PFSK-1 (cell line): ENCODE measurements at regions not wholly inside any gene's neighbourhood (a gene's known extent, or its start where the extent isn't known, plus 50 kb on each side); places are given as distances from the start of the nearest gene placed in this dataset.

Experiments
- FOXP2 ChIP-seq: optimal IDR thresholded peaks from 2 replicates; pipeline ENCODE3; 2011; ENCODE audit warnings: borderline replicate concordance, control low read depth, inconsistent platforms; ENCODE audit not compliant: insufficient read depth; ENCODE audit errors: extremely low read length, extremely low read depth
- POLR2AphosphoS5 ChIP-seq: IDR thresholded peaks from 2 replicates; pipeline ENCODE4 v1.6.1; 2012; ENCODE audit warnings: low read depth, mild to moderate bottlenecking, control low read depth, low read length, moderate library complexity
- SIN3A ChIP-seq: IDR thresholded peaks from 2 replicates; pipeline ENCODE4 v1.6.1; 2012; ENCODE audit warnings: mild to moderate bottlenecking, low read length, moderate library complexity, borderline replicate concordance; ENCODE audit not compliant: insufficient read depth
- TAF1 ChIP-seq: IDR thresholded peaks from 2 replicates; pipeline ENCODE4 v1.6.1; 2012; ENCODE audit warnings: low read length, control low read depth, borderline replicate concordance; ENCODE audit not compliant: insufficient read depth
- TF ChIP-seq, protein P1 (sequence below), 2 experiments: IDR thresholded peaks; 2 replicates each; pipeline versions ENCODE4 v1.6.1 to v1.8.0; 2011 to 2012; ENCODE audit warnings: low read depth in 2 of 2, low read length in 2 of 2, control low read depth in 1 of 2, inconsistent platforms in 1 of 2, mild to moderate bottlenecking in 1 of 2, moderate library complexity in 1 of 2; ENCODE audit not compliant: insufficient read depth in 1 of 2

DNA sequence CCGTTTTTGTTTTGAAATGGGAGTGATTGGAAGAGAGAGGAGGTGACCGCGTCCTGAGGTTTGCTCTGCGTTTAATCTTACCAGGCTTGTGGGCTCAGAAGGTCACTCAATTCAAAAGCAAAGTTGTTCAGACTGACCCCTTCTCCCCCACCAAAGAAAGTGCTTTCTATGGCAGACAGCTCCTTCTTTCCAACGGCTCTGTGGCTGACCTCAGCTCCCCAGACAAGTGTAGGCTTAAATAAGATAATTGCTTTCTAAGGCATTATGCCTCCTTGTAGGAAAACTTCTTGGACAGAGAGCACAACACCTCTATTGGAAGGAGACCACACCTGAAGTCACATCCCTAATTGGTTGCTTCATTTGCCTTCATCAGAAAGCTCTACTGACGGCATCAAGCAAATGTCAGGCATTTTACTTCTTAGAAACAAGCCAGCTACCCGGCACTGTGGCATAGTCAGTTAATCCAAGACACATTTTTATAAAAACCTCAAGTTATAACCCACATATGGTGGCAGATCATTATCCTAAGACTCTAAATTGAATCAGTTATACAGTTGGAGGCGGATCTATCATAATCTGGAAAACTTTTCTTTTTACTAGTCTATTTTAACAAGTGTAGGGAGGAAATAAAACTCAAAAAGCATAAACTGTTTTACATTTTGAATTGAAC is 94.9 kb downstream of the TMEM174 start:
- TF ChIP-seq, protein P1, sequence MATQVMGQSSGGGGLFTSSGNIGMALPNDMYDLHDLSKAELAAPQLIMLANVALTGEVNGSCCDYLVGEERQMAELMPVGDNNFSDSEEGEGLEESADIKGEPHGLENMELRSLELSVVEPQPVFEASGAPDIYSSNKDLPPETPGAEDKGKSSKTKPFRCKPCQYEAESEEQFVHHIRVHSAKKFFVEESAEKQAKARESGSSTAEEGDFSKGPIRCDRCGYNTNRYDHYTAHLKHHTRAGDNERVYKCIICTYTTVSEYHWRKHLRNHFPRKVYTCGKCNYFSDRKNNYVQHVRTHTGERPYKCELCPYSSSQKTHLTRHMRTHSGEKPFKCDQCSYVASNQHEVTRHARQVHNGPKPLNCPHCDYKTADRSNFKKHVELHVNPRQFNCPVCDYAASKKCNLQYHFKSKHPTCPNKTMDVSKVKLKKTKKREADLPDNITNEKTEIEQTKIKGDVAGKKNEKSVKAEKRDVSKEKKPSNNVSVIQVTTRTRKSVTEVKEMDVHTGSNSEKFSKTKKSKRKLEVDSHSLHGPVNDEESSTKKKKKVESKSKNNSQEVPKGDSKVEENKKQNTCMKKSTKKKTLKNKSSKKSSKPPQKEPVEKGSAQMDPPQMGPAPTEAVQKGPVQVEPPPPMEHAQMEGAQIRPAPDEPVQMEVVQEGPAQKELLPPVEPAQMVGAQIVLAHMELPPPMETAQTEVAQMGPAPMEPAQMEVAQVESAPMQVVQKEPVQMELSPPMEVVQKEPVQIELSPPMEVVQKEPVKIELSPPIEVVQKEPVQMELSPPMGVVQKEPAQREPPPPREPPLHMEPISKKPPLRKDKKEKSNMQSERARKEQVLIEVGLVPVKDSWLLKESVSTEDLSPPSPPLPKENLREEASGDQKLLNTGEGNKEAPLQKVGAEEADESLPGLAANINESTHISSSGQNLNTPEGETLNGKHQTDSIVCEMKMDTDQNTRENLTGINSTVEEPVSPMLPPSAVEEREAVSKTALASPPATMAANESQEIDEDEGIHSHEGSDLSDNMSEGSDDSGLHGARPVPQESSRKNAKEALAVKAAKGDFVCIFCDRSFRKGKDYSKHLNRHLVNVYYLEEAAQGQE (IDR thresholded peaks at IDR 0.05; ENCODE audit: insufficient read depth in 1 of 2, low read depth in 2 of 2, low read length in 2 of 2), result no peak
- TF ChIP-seq POLR2AphosphoS5, result no peak
- no peak for TF ChIP-seq SIN3A
- no peak for TF ChIP-seq TAF1
- TF ChIP-seq FOXP2, result no peak

DNA sequence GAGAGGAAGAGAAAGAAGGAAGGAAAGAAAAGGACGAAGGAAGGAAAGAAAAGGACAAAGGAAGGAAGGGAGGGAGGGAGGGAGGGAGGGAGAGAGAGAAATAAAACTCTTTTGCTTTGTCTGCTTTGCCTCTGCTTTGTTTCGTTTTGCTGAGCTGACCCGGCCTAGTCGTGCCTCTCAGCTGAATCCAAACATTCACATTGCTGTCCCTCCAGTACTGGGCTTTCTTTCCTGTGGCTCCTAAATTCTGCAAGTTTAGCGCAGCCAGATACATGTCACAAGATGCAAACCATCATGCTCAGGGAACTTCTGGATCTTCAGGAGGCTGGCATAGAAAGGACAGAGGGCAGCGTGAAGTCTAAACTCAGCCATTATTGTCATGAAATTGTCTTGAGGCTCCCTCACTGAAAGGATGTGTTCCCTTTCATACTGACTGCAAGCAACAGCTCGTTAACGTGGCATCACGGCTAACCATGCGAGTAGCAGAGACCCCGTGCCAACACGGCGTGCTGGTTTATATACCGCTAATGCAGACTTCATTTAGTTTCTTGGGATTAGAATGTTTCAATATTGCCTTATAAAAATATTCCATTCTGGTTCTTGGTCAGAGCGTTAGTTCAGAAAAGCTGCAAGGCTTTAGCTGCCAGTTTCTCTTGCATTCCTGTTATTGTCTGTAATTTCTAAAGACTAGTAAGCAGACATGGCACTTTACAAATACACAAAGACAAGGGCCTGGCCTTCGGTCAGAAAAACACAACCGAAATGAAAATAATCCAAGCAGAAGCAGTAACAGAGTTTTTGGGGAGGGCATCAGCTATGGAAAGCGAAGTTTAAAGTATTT is 94.2 kb downstream of the TMEM174 start:
- no peak for TF ChIP-seq TAF1
- TF ChIP-seq POLR2AphosphoS5, result no peak
- no peak for TF ChIP-seq FOXP2
- TF ChIP-seq, protein P1 (IDR thresholded peaks at IDR 0.05; ENCODE audit: insufficient read depth in 1 of 2, low read depth in 2 of 2, low read length in 2 of 2), result no peak
- no peak for TF ChIP-seq SIN3A

DNA sequence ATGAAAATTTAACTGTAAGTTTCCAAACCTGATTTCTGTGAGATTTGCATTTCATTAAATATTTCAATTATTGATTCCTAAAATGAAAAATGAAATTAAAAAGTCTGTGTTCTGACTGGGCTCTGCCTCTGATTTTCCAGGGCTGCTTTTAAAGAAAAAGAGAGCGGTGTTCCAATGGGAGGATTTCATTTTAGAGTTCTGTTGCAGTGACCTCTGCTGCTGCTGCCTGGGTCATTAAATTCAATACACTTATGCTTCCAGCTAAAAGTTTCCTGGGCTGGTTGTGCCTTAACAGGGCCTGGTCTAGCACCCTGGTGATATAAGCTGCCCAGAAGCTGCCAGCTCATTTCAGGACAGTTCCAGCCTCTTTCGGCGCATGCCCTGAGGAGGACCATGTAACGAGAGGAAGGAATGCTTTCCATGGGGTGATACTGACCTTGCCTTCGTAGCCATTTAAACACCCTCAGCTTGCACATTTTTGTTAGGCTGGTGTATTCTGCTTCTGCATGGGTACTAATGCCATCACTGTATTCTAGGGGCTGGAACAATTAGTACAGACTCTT is 93.3 kb downstream of the TMEM174 start:
- TF ChIP-seq, protein P1 (IDR thresholded peaks at IDR 0.05; ENCODE audit: insufficient read depth in 1 of 2, low read depth in 2 of 2, low read length in 2 of 2), result no peak
- TF ChIP-seq SIN3A, result no peak
- no peak for TF ChIP-seq TAF1
- TF ChIP-seq POLR2AphosphoS5, result no peak

DNA sequence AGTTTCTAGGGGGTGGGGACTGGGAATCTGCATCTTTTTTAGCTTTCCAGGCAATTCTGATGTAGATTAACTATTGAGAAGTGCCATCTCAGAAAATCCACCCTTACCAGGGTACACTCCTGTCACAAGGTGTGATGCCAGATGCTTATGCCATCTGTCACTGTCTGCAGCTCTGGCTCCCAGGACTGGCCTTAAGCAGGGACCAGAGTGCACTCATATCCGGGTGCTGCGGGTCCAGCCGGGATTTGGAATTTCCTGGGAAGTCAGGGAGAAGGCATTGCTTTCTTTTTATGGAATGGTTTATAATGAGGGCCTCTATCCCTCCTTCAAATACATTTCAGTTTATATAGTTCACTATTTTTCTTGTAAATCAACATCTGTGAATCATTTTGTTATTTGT is 92.6 kb downstream of the TMEM174 start:
- TF ChIP-seq FOXP2, result no peak
- TF ChIP-seq POLR2AphosphoS5, result no peak
- TF ChIP-seq SIN3A, result no peak
- no peak for TF ChIP-seq TAF1
- TF ChIP-seq, protein P1 (IDR thresholded peaks at IDR 0.05; ENCODE audit: insufficient read depth in 1 of 2, low read depth in 2 of 2, low read length in 2 of 2), result no peak
